ENCODE measurements at regions not wholly inside any gene's neighbourhood (a gene's known extent, or its start where the extent isn't known, plus 50 kb on each side); places are given as distances from the start of the nearest gene placed in this dataset.

GRCh38 chr12:3931206-3931605, 58.0 kb upstream of the PARP11 start:
- TF ChIP-seq, protein P1, sequence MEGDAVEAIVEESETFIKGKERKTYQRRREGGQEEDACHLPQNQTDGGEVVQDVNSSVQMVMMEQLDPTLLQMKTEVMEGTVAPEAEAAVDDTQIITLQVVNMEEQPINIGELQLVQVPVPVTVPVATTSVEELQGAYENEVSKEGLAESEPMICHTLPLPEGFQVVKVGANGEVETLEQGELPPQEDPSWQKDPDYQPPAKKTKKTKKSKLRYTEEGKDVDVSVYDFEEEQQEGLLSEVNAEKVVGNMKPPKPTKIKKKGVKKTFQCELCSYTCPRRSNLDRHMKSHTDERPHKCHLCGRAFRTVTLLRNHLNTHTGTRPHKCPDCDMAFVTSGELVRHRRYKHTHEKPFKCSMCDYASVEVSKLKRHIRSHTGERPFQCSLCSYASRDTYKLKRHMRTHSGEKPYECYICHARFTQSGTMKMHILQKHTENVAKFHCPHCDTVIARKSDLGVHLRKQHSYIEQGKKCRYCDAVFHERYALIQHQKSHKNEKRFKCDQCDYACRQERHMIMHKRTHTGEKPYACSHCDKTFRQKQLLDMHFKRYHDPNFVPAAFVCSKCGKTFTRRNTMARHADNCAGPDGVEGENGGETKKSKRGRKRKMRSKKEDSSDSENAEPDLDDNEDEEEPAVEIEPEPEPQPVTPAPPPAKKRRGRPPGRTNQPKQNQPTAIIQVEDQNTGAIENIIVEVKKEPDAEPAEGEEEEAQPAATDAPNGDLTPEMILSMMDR (conservative IDR thresholded peaks at IDR 0.05), result no peak
- TF ChIP-seq EZH2 (IDR thresholded peaks at IDR 0.05; ENCODE audit: low read depth), result no peak
- no peak overlapping the region for H3K4me3 ChIP-seq
- intact Hi-C loops (cut with micrococcal nuclease; ENCODE audit: unreplicated experiment), result no loop called here
- peaks cover 73% of the 10 kb centered on the region for H3K27me3 ChIP-seq (ENCODE audit: insufficient read depth, low read depth)
- BruUV-seq (replicated peaks), result no TSS peak
- no peak overlapping the region for H3K27ac ChIP-seq
- H3F3A ChIP-seq (ENCODE audit: insufficient read depth, low read depth), result no peaks in the 10 kb centered on the region
- H4K20me1 ChIP-seq (ENCODE audit: insufficient read depth), result no peaks in the 10 kb centered on the region
- ChIA-PET CTCF (no interaction called here), POLR2A (ENCODE audit: unreplicated experiment) (no interaction called here)
- H3K4me1 ChIP-seq (replicated peaks; ENCODE audit: insufficient read depth), result no peaks in the 10 kb centered on the region
- H3K9me3 ChIP-seq (ENCODE audit: insufficient read depth, low read depth), result no peaks in the 10 kb centered on the region
- H3K36me3 ChIP-seq (ENCODE audit: low read depth), result no peaks in the 10 kb centered on the region
- DNase-seq, result no peak
- H3K79me2 ChIP-seq (ENCODE audit: low read depth), result no peaks in the 10 kb centered on the region
- no peak overlapping the region for H3K4me2 ChIP-seq
- no peak overlapping the region for H2AFZ ChIP-seq
- H3K9me2 ChIP-seq (ENCODE audit: insufficient read depth), result no peaks in the 10 kb centered on the region

GRCh38 chr12:3929875-3930615, 56.8 kb upstream of the PARP11 start:
- H3K27me3 ChIP-seq (ENCODE audit: insufficient read depth, low read depth), result peaks cover 78% of the 10 kb centered on the region
- H3K36me3 ChIP-seq (ENCODE audit: low read depth), result no peaks in the 10 kb centered on the region
- H3K9me3 ChIP-seq (ENCODE audit: insufficient read depth, low read depth), result no peaks in the 10 kb centered on the region
- ChIA-PET CTCF (no interaction called here), POLR2A (ENCODE audit: unreplicated experiment) (no interaction called here)
- H3K9me2 ChIP-seq (ENCODE audit: insufficient read depth), result no peaks in the 10 kb centered on the region
- DNase-seq, result no peak
- H3K27ac ChIP-seq, result no peak overlapping the region
- H3K4me2 ChIP-seq, result no peak overlapping the region
- intact Hi-C loops (cut with micrococcal nuclease; ENCODE audit: unreplicated experiment), result no loop called here
- TF ChIP-seq EZH2 (IDR thresholded peaks at IDR 0.05; ENCODE audit: low read depth), result no peak
- TF ChIP-seq, protein P1 (conservative IDR thresholded peaks at IDR 0.05), result no peak
- H3K79me2 ChIP-seq (ENCODE audit: low read depth), result no peaks in the 10 kb centered on the region
- no peak overlapping the region for H2AFZ ChIP-seq
- no peaks in the 10 kb centered on the region for H3F3A ChIP-seq (ENCODE audit: insufficient read depth, low read depth)
- H3K4me1 ChIP-seq (replicated peaks; ENCODE audit: insufficient read depth), result no peaks in the 10 kb centered on the region
- H3K4me3 ChIP-seq, result no peak overlapping the region
- no TSS peak for BruUV-seq (replicated peaks)
- no peaks in the 10 kb centered on the region for H4K20me1 ChIP-seq (ENCODE audit: insufficient read depth)

DNA sequence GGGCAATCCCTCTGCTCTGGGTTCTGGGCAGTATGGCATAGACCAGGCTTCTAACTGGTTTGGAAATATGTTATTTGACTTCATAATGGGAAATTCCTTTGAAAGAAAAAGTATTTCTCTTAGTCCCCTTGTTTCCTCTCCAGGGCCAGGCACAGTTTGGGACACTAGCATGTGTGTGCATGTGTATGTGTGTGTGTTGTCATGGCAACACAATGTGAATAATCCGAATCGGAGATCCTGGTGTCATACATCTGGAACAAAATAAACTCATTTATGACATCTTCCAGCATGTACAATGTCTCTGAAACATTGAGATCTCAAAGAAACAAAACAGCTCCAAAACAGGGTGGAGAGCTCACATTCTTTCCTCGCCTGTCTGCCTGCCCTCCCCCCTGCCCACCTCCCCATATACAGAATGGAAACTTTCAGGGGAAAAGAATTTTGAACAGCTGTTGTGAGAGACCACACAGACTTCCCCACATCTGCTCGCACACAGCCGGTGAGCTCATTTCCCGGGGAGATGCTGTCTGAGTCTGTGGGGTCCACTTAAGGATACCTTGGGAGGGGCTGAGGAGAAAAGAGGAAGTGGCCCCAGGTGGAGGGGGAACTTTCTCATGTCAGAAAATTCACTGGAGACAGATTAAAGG, 55.5 kb upstream of the PARP11 start:
- ChIA-PET CTCF (no interaction called here), POLR2A (ENCODE audit: unreplicated experiment) (no interaction called here)
- H3K4me1 ChIP-seq (replicated peaks; ENCODE audit: insufficient read depth), result no peaks in the 10 kb centered on the region
- no peaks in the 10 kb centered on the region for H3K79me2 ChIP-seq (ENCODE audit: low read depth)
- no peaks in the 10 kb centered on the region for H4K20me1 ChIP-seq (ENCODE audit: insufficient read depth)
- no peak overlapping the region for H3K4me3 ChIP-seq
- no peak overlapping the region for H3K4me2 ChIP-seq
- H3K27ac ChIP-seq, result no peak overlapping the region
- H3K9me2 ChIP-seq (ENCODE audit: insufficient read depth), result no peaks in the 10 kb centered on the region
- peaks cover 79% of the 10 kb centered on the region for H3K27me3 ChIP-seq (ENCODE audit: insufficient read depth, low read depth)
- no peak for TF ChIP-seq EZH2 (IDR thresholded peaks at IDR 0.05; ENCODE audit: low read depth)
- TF ChIP-seq, protein P1 (conservative IDR thresholded peaks at IDR 0.05), result no peak
- H3K9me3 ChIP-seq (ENCODE audit: insufficient read depth, low read depth), result no peaks in the 10 kb centered on the region
- intact Hi-C loops (cut with micrococcal nuclease; ENCODE audit: unreplicated experiment), result no loop called here
- no peak for DNase-seq
- H2AFZ ChIP-seq, result no peak overlapping the region
- H3K36me3 ChIP-seq (ENCODE audit: low read depth), result no peaks in the 10 kb centered on the region
- no TSS peak for BruUV-seq (replicated peaks)
- H3F3A ChIP-seq (ENCODE audit: insufficient read depth, low read depth), result no peaks in the 10 kb centered on the region

All from PC-9 (cell line).